ENCODE measurements at regions not wholly inside any gene's neighbourhood (a gene's known extent, or its start where the extent isn't known, plus 50 kb on each side); places are given as distances from the start of the nearest gene placed in this dataset.
"Not testable (repeated sequence)": the region's sequence is repeated elsewhere in the genome, so short reads cannot be mapped to it uniquely, and the experiment has no call there.

GRCh38 chr11:91268512-91269295 lies 955.9 kb upstream of the FAT3 start:
- not testable (repeated sequence) for H3K9me3 ChIP-seq (ENCODE audit: control insufficient read depth, low read length); H3K4me3 ChIP-seq (ENCODE audit: insufficient read depth, low read depth, low read length); H3K4me1 ChIP-seq (ENCODE audit: control insufficient read depth, insufficient read depth, low read length); H3K36me3 ChIP-seq (ENCODE audit: control insufficient read depth, insufficient read depth, low read length); H3K27me3 ChIP-seq (ENCODE audit: control insufficient read depth, insufficient read depth, low read length, poor library complexity, severe bottlenecking); H3K27ac ChIP-seq (ENCODE audit: insufficient read depth, low read depth, low read length, poor library complexity, severe bottlenecking)
- WGBS, 2 experiments = 92 to 94% methylated on average over 37 of the region's 37 CpGs

- Histone ChIP-seq H3K9me3 (ENCODE audit: control insufficient read depth, low read length) (no peaks in the 10 kb centered on the region), H3K4me3 (ENCODE audit: insufficient read depth, low read depth, low read length) (no peak overlapping the region), H3K36me3 (ENCODE audit: control insufficient read depth, insufficient read depth, low read length) (no peaks in the 10 kb centered on the region), H3K4me1 (ENCODE audit: control insufficient read depth, insufficient read depth, low read length) (no peaks in the 10 kb centered on the region), H3K27me3 (ENCODE audit: control insufficient read depth, insufficient read depth, low read length, poor library complexity, severe bottlenecking) (no peaks in the 10 kb centered on the region), H3K27ac (ENCODE audit: insufficient read depth, low read depth, low read length, poor library complexity, severe bottlenecking) (no peak overlapping the region)
- WGBS, 2 experiments = 94 to 100% methylated on average over 1 of the region's 1 CpG
Observed at GRCh38 chr11:91265946-91266345, 958.7 kb upstream of the FAT3 start.

- no peak overlapping the region for H3K27ac ChIP-seq (ENCODE audit: insufficient read depth, low read depth, low read length, poor library complexity, severe bottlenecking)
- H3K4me3 ChIP-seq (ENCODE audit: insufficient read depth, low read depth, low read length) = no peak overlapping the region
- no peaks in the 10 kb centered on the region for H3K36me3 ChIP-seq (ENCODE audit: control insufficient read depth, insufficient read depth, low read length)
- 86 to 100% methylated on average over 1 of the region's 2 CpGs for WGBS, 2 experiments
- H3K4me1 ChIP-seq (ENCODE audit: control insufficient read depth, insufficient read depth, low read length) = no peaks in the 10 kb centered on the region
- no peaks in the 10 kb centered on the region for H3K9me3 ChIP-seq (ENCODE audit: control insufficient read depth, low read length)
- H3K27me3 ChIP-seq (ENCODE audit: control insufficient read depth, insufficient read depth, low read length, poor library complexity, severe bottlenecking) = no peaks in the 10 kb centered on the region
Observed at GRCh38 chr11:91264481-91264880, 960.1 kb upstream of the FAT3 start.

- Histone ChIP-seq H3K27me3 (ENCODE audit: control insufficient read depth, insufficient read depth, low read length, poor library complexity, severe bottlenecking) (no peaks in the 10 kb centered on the region), H3K27ac (ENCODE audit: insufficient read depth, low read depth, low read length, poor library complexity, severe bottlenecking) (no peak overlapping the region), H3K4me1 (ENCODE audit: control insufficient read depth, insufficient read depth, low read length) (no peaks in the 10 kb centered on the region), H3K4me3 (ENCODE audit: insufficient read depth, low read depth, low read length) (no peak overlapping the region), H3K9me3 (ENCODE audit: control insufficient read depth, low read length) (no peaks in the 10 kb centered on the region), H3K36me3 (ENCODE audit: control insufficient read depth, insufficient read depth, low read length) (no peaks in the 10 kb centered on the region)
- WGBS, 2 experiments = 91 to 94% methylated on average over 9 of the region's 9 CpGs
Observed at GRCh38 chr11:91263496-91264365, 960.9 kb upstream of the FAT3 start.

- Histone ChIP-seq H3K36me3 (ENCODE audit: control insufficient read depth, insufficient read depth, low read length) (no peaks in the 10 kb centered on the region), H3K27me3 (ENCODE audit: control insufficient read depth, insufficient read depth, low read length, poor library complexity, severe bottlenecking) (no peaks in the 10 kb centered on the region), H3K4me1 (ENCODE audit: control insufficient read depth, insufficient read depth, low read length) (no peaks in the 10 kb centered on the region), H3K27ac (ENCODE audit: insufficient read depth, low read depth, low read length, poor library complexity, severe bottlenecking) (no peak overlapping the region), H3K4me3 (ENCODE audit: insufficient read depth, low read depth, low read length) (no peak overlapping the region), H3K9me3 (ENCODE audit: control insufficient read depth, low read length) (no peaks in the 10 kb centered on the region)
- 74 to 78% methylated on average over 5 of the region's 5 CpGs for WGBS, 2 experiments
Observed at GRCh38 chr11:91261513-91261912, 963.1 kb upstream of the FAT3 start.

- H3K27me3 ChIP-seq (ENCODE audit: control insufficient read depth, insufficient read depth, low read length, poor library complexity, severe bottlenecking) = no peaks in the 10 kb centered on the region
- 91% methylated on average over 1 of the region's 1 CpG; no CpG with 5 or more reads in 1 of the 2 experiments for WGBS, 2 experiments
Observed at GRCh38 chr11:91258876-91259275, 965.7 kb upstream of the FAT3 start.

GRCh38 chr11:91257667-91258066 lies 967.0 kb upstream of the FAT3 start:
- 86% methylated on average over 1 of the region's 1 CpG; no CpG with 5 or more reads in 1 of the 2 experiments for WGBS, 2 experiments
- Histone ChIP-seq H3K27ac (ENCODE audit: insufficient read depth, low read depth, low read length, poor library complexity, severe bottlenecking) (no peak overlapping the region), H3K9me3 (ENCODE audit: control insufficient read depth, low read length) (no peaks in the 10 kb centered on the region), H3K4me3 (ENCODE audit: insufficient read depth, low read depth, low read length) (no peak overlapping the region), H3K4me1 (ENCODE audit: control insufficient read depth, insufficient read depth, low read length) (no peaks in the 10 kb centered on the region), H3K27me3 (ENCODE audit: control insufficient read depth, insufficient read depth, low read length, poor library complexity, severe bottlenecking) (no peaks in the 10 kb centered on the region), H3K36me3 (ENCODE audit: control insufficient read depth, insufficient read depth, low read length) (no peaks in the 10 kb centered on the region)

More at GRCh38 chr11:91258876-91259275, 965.7 kb upstream of the FAT3 start:
- no peaks in the 10 kb centered on the region for H3K36me3 ChIP-seq (ENCODE audit: control insufficient read depth, insufficient read depth, low read length)
- no peaks in the 10 kb centered on the region for H3K9me3 ChIP-seq (ENCODE audit: control insufficient read depth, low read length)
- H3K4me1 ChIP-seq (ENCODE audit: control insufficient read depth, insufficient read depth, low read length) = no peaks in the 10 kb centered on the region
- no peak overlapping the region for H3K27ac ChIP-seq (ENCODE audit: insufficient read depth, low read depth, low read length, poor library complexity, severe bottlenecking)
- no peak overlapping the region for H3K4me3 ChIP-seq (ENCODE audit: insufficient read depth, low read depth, low read length)

- no peak overlapping the region for H3K4me3 ChIP-seq (ENCODE audit: insufficient read depth, low read depth, low read length)
- WGBS, 2 experiments = 0 to 23% methylated on average over 1 to 2 of the region's 4 CpGs
Observed at GRCh38 chr11:91248199-91248807, 976.3 kb upstream of the FAT3 start.

GRCh38 chr11:91247009-91247735 lies 977.4 kb upstream of the FAT3 start:
- Histone ChIP-seq H3K9me3 (ENCODE audit: control insufficient read depth, low read length) (no peaks in the 10 kb centered on the region), H3K4me3 (ENCODE audit: insufficient read depth, low read depth, low read length) (no peak overlapping the region), H3K27ac (ENCODE audit: insufficient read depth, low read depth, low read length, poor library complexity, severe bottlenecking) (no peak overlapping the region), H3K36me3 (ENCODE audit: control insufficient read depth, insufficient read depth, low read length) (no peaks in the 10 kb centered on the region), H3K27me3 (ENCODE audit: control insufficient read depth, insufficient read depth, low read length, poor library complexity, severe bottlenecking) (no peaks in the 10 kb centered on the region), H3K4me1 (ENCODE audit: control insufficient read depth, insufficient read depth, low read length) (no peaks in the 10 kb centered on the region)
- WGBS, 2 experiments = 91 to 94% methylated on average over 3 to 5 of the region's 5 CpGs

More at GRCh38 chr11:91248199-91248807, 976.3 kb upstream of the FAT3 start:
- no peak overlapping the region for H3K27ac ChIP-seq (ENCODE audit: insufficient read depth, low read depth, low read length, poor library complexity, severe bottlenecking)
- H3K9me3 ChIP-seq (ENCODE audit: control insufficient read depth, low read length) = no peaks in the 10 kb centered on the region
- H3K27me3 ChIP-seq (ENCODE audit: control insufficient read depth, insufficient read depth, low read length, poor library complexity, severe bottlenecking) = no peaks in the 10 kb centered on the region
- no peaks in the 10 kb centered on the region for H3K36me3 ChIP-seq (ENCODE audit: control insufficient read depth, insufficient read depth, low read length)
- no peaks in the 10 kb centered on the region for H3K4me1 ChIP-seq (ENCODE audit: control insufficient read depth, insufficient read depth, low read length)
